ENCODE measurements at regions not wholly inside any gene's neighbourhood (a gene's known extent, or its start where the extent isn't known, plus 50 kb on each side); places are given as distances from the start of the nearest gene placed in this dataset.

- H4K91ac ChIP-seq (ENCODE audit: insufficient read length, low read depth, low read length) = no peak overlapping the region
- H3K27me3 ChIP-seq (ENCODE audit: insufficient read depth, low read length) = no peaks in the 10 kb centered on the region
- no peaks in the 10 kb centered on the region for H3K23me2 ChIP-seq (ENCODE audit: insufficient read length, low read depth, low read length, poor library complexity, severe bottlenecking)
- H2AK5ac ChIP-seq (ENCODE audit: insufficient read length, low read length) = no peak overlapping the region
- H3K79me2 ChIP-seq (ENCODE audit: insufficient read depth, low read length) = no peaks in the 10 kb centered on the region
- no peak overlapping the region for H3K23ac ChIP-seq (ENCODE audit: insufficient read length, low read depth, low read length)
- no peak overlapping the region for H3K4me2 ChIP-seq (ENCODE audit: insufficient read depth, insufficient read length, low read length)
- no peak for TF ChIP-seq CTCF (conservative IDR thresholded peaks at IDR 0.05)
- H3K27ac ChIP-seq (ENCODE audit: insufficient read length, low read depth, low read length) = no peak overlapping the region
- H3K27ac Mint-ChIP-seq = no peak overlapping the region
- H3K18ac ChIP-seq (ENCODE audit: insufficient read length, low read depth, low read length) = no peak overlapping the region
- no peak overlapping the region for H2BK20ac ChIP-seq (ENCODE audit: low read depth, low read length, poor library complexity, severe bottlenecking)
- no peak overlapping the region for H4K8ac ChIP-seq (replicated peaks; ENCODE audit: insufficient read length, low read depth, low read length)
- no peak overlapping the region for H3K9ac ChIP-seq (ENCODE audit: extremely low read depth, insufficient read length, low read length)
- H3K79me1 ChIP-seq (ENCODE audit: insufficient read depth, low read depth, low read length, poor library complexity, severe bottlenecking) = no peaks in the 10 kb centered on the region
- H3K4me1 ChIP-seq (ENCODE audit: insufficient read depth, low read length) = no peaks in the 10 kb centered on the region
- H3K56ac ChIP-seq (ENCODE audit: insufficient read length, low read depth, low read length) = no peak overlapping the region
- no peak overlapping the region for H2BK5ac ChIP-seq (ENCODE audit: insufficient read length, low read length)
- H3K9me3 ChIP-seq (ENCODE audit: control insufficient read depth, low read depth, low read length) = no peaks in the 10 kb centered on the region
- H2BK12ac ChIP-seq (ENCODE audit: insufficient read length, low read depth, low read length) = no peak overlapping the region
- no peak overlapping the region for H3K14ac ChIP-seq (ENCODE audit: insufficient read depth, low read length)
- H3K27me3 Mint-ChIP-seq (ENCODE audit: low read depth) = no peaks in the 10 kb centered on the region
- H3K4me3 Mint-ChIP-seq = no peak overlapping the region
- H4K20me1 ChIP-seq (ENCODE audit: control insufficient read depth, insufficient read depth, insufficient read length) = no peaks in the 10 kb centered on the region
- no CpG with 5 or more reads among the region's 1 CpG for WGBS (ENCODE audit: extremely low coverage, insufficient read length, low lambda C conversion rate)
- H3K4me1 Mint-ChIP-seq = no peaks in the 10 kb centered on the region
- no peak overlapping the region for H4K5ac ChIP-seq (ENCODE audit: insufficient read length, low read depth, low read length)
- peaks cover 12 to 13% of the 10 kb centered on the region in 2 experiments; a peak in 4 of 5 replicates for H3K9me3 Mint-ChIP-seq
- no peak overlapping the region for H2AFZ ChIP-seq (ENCODE audit: low read length)
- DNase-seq = no peak
- no peak overlapping the region for H3T11ph ChIP-seq (ENCODE audit: low read length)
- no peak overlapping the region for H3K4ac ChIP-seq (ENCODE audit: low read depth, low read length)
- H3K36me3 Mint-ChIP-seq (ENCODE audit: insufficient read depth in 1 of 3, low read depth in 3 of 3) = peaks cover 0 to 14% (median 11%) of the 10 kb centered on the region in 3 experiments; a peak in 5 of 7 replicates
- H2BK120ac ChIP-seq (ENCODE audit: low read depth, low read length, poor library complexity, severe bottlenecking) = no peak overlapping the region
- H2BK15ac ChIP-seq (ENCODE audit: low read depth, low read length) = no peak overlapping the region
Observed at GRCh38 chr3:105083945-105084344, 282.8 kb upstream of the ALCAM start.
